Nephron (organoid): ENCODE measurements at regions not wholly inside any gene's neighbourhood (a gene's known extent, or its start where the extent isn't known, plus 50 kb on each side); places are given as distances from the start of the nearest gene placed in this dataset.
"Not testable (repeated sequence)": the region's sequence is repeated elsewhere in the genome, so short reads cannot be mapped to it uniquely, and the experiment has no call there.

Experiments
- H3K27ac Mint-ChIP-seq, 3 experiments: 2 replicates each; pipeline ENCODE4 v1.8.0; 2020; ENCODE audit warnings: mixed read lengths in 3 of 3, mild to moderate bottlenecking in 2 of 3, moderate library complexity in 1 of 3
- H3K27me3 Mint-ChIP-seq: 2 replicates; pipeline ENCODE4 v1.8.0; 2021; ENCODE audit warnings: low read depth, mild to moderate bottlenecking, moderate library complexity, mixed read lengths
- H3K36me3 Mint-ChIP-seq: 2 replicates; pipeline ENCODE4 v1.8.0; 2020; ENCODE audit warnings: low read depth, mixed read lengths
- H3K4me1 Mint-ChIP-seq: 2 replicates; pipeline ENCODE4 v1.8.0; 2020; ENCODE audit warnings: mixed read lengths
- H3K4me3 Mint-ChIP-seq, 3 experiments: 2 replicates each; pipeline ENCODE4 v1.8.0; 2020; ENCODE audit warnings: mild to moderate bottlenecking in 3 of 3, mixed read lengths in 3 of 3, moderate library complexity in 2 of 3
- H3K9me3 Mint-ChIP-seq: 2 replicates; pipeline ENCODE4 v1.8.0; 2020; ENCODE audit warnings: mixed read lengths
- TF ChIP-seq, protein P1 (sequence below), 3 experiments: fragments of 200-600 bp; sonication (generic); IDR thresholded peaks; one replicate each; pipeline ENCODE4 v1.5.0; 2021; ENCODE audit warnings: antibody characterized with exemption in 3 of 3; ENCODE audit not compliant: unreplicated experiment in 3 of 3

DNA sequence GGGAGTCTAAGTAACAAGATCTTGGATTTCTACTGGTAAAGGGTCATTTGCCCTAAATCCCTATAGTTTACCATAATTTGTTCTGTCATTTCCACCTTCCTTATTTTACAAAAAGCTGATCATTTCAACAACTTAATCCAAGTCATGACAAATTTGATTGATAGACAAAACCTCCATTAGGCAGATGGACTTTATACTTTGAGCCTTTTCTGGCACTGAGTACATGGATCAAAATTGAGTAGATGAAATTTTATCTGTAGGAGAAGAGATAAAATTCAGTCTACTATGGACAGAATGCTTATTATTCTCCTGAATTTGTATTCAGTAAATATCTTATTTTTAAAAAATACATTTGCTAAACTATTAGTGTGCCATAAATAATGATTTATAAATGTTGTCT lies 62.6 kb upstream of the NRIP1 start:
- H3K36me3 Mint-ChIP-seq, result no peaks in the 10 kb centered on the region
- H3K27ac Mint-ChIP-seq, result peak overlapping the region in 1 of 3 experiments; percentile 33
- peaks cover 43% of the 10 kb centered on the region for H3K4me1 Mint-ChIP-seq
- H3K27me3 Mint-ChIP-seq, result no peaks in the 10 kb centered on the region
- H3K9me3 Mint-ChIP-seq, result no peaks in the 10 kb centered on the region
- H3K4me3 Mint-ChIP-seq, result no peak overlapping the region
- TF ChIP-seq, protein P1, sequence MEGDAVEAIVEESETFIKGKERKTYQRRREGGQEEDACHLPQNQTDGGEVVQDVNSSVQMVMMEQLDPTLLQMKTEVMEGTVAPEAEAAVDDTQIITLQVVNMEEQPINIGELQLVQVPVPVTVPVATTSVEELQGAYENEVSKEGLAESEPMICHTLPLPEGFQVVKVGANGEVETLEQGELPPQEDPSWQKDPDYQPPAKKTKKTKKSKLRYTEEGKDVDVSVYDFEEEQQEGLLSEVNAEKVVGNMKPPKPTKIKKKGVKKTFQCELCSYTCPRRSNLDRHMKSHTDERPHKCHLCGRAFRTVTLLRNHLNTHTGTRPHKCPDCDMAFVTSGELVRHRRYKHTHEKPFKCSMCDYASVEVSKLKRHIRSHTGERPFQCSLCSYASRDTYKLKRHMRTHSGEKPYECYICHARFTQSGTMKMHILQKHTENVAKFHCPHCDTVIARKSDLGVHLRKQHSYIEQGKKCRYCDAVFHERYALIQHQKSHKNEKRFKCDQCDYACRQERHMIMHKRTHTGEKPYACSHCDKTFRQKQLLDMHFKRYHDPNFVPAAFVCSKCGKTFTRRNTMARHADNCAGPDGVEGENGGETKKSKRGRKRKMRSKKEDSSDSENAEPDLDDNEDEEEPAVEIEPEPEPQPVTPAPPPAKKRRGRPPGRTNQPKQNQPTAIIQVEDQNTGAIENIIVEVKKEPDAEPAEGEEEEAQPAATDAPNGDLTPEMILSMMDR (IDR thresholded peaks at IDR 0.05; ENCODE audit: unreplicated experiment in 3 of 3), result no peak

DNA sequence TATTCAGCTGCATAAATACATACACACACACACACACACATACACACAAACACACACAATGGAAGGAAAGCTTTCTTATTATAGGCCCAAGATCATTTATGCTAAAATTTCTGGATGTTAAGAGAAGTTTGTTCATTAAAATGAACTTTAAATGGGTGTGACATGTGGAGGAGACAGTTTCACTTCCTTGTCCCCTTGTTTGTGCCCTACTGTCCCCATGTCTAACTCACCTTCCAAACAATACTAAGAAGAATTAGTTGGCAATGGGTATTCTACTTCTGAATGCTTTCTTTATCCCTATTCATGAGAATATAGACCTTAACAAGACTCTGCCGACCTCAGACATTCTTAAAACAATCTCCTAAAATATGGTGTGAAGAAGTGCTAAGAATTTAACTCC lies 63.5 kb upstream of the NRIP1 start:
- peak overlapping the region in 2 of 3 experiments; percentile 3 to 25 for H3K27ac Mint-ChIP-seq
- no peaks in the 10 kb centered on the region for H3K27me3 Mint-ChIP-seq
- TF ChIP-seq, protein P1 (IDR thresholded peaks at IDR 0.05; ENCODE audit: unreplicated experiment in 3 of 3), result no peak
- H3K9me3 Mint-ChIP-seq, result no peaks in the 10 kb centered on the region
- peaks cover 42% of the 10 kb centered on the region for H3K4me1 Mint-ChIP-seq
- no peaks in the 10 kb centered on the region for H3K36me3 Mint-ChIP-seq
- H3K4me3 Mint-ChIP-seq, result no peak overlapping the region

DNA sequence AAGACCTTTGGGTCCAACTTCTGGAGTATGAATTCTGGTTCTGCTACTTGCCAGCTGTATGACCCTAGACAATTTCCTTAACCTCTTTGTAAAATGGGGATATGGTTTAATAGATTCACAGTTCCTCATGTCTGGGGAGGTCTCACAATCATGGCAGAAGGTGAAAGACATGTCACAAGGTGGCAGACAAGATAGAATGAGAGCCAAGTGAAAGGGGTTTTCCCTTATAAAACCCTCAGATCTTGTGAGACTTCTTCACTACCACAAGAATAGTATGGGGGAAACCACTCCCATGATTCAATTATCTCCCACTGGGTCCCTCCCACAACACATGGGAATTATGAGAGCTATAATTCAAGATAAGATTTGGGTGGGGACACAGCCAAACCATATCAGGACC lies 63.9 kb upstream of the NRIP1 start:
- H3K27ac Mint-ChIP-seq, H3K36me3 Mint-ChIP-seq, H3K27me3 Mint-ChIP-seq, H3K4me3 Mint-ChIP-seq, H3K9me3 Mint-ChIP-seq: not testable (repeated sequence)
- peaks cover 42% of the 10 kb centered on the region for H3K4me1 Mint-ChIP-seq

DNA sequence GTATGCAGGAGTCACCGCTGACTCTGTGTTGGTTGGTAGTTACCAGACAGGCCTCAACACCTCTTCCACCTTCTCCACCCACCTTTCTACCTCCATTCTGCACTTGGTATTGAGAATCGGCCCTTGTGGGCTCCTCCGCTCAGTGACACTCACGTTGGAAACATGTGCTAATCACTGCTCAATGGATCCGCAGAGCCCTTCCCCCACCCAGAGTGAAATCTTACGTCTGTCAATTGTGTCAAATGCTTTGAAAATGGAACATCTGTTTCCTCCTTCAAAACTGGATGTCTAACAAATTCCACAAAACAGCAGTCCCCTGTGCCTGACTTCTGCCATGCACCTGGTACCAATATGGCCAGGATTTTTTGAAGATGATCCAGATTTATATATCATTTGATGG lies 65.5 kb upstream of the NRIP1 start:
- TF ChIP-seq, protein P1 (IDR thresholded peaks at IDR 0.05; ENCODE audit: unreplicated experiment in 3 of 3), result no peak
- H3K36me3 Mint-ChIP-seq, result no peaks in the 10 kb centered on the region
- no peak overlapping the region for H3K4me3 Mint-ChIP-seq
- no peak overlapping the region for H3K27ac Mint-ChIP-seq
- peaks cover 31% of the 10 kb centered on the region for H3K4me1 Mint-ChIP-seq
- H3K9me3 Mint-ChIP-seq, result no peaks in the 10 kb centered on the region
- H3K27me3 Mint-ChIP-seq, result no peaks in the 10 kb centered on the region

- Mint-ChIP-seq H3K9me3 (no peaks in the 10 kb centered on the region), H3K27ac (no peak overlapping the region), H3K27me3 (no peaks in the 10 kb centered on the region), H3K36me3 (no peaks in the 10 kb centered on the region), H3K4me3 (no peak overlapping the region), H3K4me1 (peaks cover 30% of the 10 kb centered on the region)
- TF ChIP-seq, protein P1 (IDR thresholded peaks at IDR 0.05; ENCODE audit: unreplicated experiment in 3 of 3), result no peak
These were observed 66.0 kb upstream of the NRIP1 start for GRCh38 chr21:15130751-15131150.

- H3K36me3 Mint-ChIP-seq, result no peaks in the 10 kb centered on the region
- TF ChIP-seq, protein P1 (IDR thresholded peaks at IDR 0.05; ENCODE audit: unreplicated experiment in 3 of 3), result no peak
- H3K27me3 Mint-ChIP-seq, result no peaks in the 10 kb centered on the region
- no peak overlapping the region for H3K4me3 Mint-ChIP-seq
- H3K4me1 Mint-ChIP-seq, result peaks cover 40% of the 10 kb centered on the region
- H3K9me3 Mint-ChIP-seq, result no peaks in the 10 kb centered on the region
- no peak overlapping the region for H3K27ac Mint-ChIP-seq
These were observed 68.0 kb upstream of the NRIP1 start for GRCh38 chr21:15132781-15133180.
